ENCODE measurements at regions not wholly inside any gene's neighbourhood (a gene's known extent, or its start where the extent isn't known, plus 50 kb on each side); places are given as distances from the start of the nearest gene placed in this dataset.

DNA sequence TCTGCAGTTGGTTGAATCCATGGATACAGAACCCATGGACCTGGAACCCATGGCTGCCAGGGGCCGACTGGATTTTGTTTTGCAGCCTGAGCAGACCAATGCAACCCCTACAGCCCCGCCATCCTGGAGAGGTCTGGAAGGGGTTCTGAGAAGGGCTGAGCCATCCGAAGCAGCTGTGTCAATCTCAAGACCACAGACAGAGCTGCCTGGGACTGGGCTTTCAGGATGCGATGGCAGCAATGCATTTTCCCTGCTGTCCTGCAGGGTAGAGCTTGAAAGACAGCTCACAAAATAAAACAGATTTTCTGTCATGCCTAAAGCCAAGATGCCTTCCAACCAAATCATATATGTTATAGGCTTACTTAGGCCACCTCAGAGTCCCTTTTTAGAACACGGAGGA, 125.8 kb upstream of the NXT1 start:
- intact Hi-C loops (cut with DNase I) = no loop called here
- no peak for ATAC-seq (ENCODE audit: poor library complexity)
- DNase-seq = no peak

DNA sequence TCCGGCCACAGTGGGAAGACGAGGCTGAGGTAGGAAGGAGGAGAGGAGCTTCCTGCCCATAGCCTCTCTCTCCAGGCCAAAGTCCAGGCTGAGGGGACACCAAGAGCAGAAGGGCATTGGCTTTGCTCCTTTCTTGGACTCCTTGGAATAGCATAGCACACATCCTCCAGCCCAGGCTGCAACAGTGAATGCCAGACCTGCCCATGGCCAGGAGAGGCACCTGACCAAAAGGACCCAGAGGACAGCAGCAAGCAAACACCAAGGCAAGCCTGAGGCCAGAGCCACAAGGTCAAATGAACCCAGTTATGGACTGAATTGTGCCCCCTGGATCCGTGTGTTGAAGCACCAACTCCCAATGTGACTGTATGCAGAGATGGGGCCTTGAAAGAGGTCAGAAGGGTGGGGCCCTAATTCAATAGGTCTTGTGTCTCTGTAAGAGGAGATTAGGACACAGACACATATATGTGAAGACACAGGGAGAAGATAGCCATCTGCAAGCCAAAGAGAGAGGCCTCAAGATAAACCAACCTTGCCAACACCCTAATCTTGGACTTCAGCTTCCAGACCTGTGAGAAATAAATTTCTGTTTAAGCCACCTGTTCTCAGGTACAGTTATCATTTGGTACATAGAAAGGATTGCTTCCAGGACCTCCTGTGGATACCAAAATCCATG, 126.5 kb upstream of the NXT1 start:
- DNase-seq (no peak), ATAC-seq (ENCODE audit: poor library complexity) (no peak)
- intact Hi-C loops (cut with DNase I) = no loop called here

DNA sequence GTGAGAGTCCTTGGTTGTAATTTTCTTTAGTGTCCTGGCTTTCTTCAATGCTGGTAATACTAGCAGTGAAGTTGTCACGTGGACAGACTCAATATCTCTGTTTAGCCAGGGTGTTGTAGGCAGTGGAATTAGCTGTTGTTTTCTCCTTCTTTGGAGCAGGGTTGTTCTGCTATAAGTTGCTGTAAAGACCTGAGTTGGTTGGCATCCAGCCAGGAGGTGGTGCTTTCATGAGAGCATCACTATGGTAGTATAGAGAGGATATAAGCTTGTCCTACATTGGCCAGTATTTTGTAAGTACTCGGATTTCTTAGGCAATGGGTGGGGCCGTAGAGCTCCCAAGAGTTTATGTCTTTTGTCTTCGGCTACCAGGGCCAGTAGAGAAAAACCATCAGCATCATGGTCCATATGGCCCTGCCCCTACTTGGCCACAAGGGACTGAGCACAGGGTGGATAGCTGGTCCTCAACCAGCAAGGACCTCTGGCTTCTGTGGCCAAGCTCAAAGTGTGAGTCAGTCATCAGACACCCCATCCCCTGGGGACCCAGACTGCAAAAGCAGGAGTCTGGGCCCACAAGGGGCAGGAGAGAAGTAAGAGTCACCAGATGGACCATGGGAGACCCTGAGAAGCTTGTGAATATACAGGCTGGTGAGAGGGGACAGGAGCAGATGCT, 127.9 kb upstream of the NXT1 start:
- ATAC-seq (ENCODE audit: poor library complexity) (no peak), DNase-seq (no peak)
- intact Hi-C loops (cut with DNase I) = no loop called here

DNA sequence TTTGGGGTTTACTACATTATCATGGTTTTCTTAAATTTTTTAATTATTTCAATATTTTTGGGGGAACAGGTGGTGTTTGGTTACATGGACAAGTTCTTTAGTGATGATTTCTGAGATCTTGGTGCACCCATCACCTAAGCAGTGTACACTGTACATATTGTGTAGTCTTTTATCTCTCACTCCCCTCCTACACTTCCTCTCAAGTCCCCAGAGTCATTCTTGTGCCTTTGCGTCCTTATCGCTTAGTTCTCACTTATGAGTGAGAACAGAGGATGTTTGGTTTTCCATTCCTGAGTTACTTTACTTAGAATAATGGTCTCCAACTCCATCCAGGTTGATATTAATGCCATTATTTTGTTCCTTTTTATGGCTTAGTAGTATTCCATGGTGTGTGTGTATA, 130.9 kb upstream of the CD93 start:
- ATAC-seq (ENCODE audit: poor library complexity) = no peak
- DNase-seq = no peak
- intact Hi-C loops (cut with DNase I) = no loop called here

DNA sequence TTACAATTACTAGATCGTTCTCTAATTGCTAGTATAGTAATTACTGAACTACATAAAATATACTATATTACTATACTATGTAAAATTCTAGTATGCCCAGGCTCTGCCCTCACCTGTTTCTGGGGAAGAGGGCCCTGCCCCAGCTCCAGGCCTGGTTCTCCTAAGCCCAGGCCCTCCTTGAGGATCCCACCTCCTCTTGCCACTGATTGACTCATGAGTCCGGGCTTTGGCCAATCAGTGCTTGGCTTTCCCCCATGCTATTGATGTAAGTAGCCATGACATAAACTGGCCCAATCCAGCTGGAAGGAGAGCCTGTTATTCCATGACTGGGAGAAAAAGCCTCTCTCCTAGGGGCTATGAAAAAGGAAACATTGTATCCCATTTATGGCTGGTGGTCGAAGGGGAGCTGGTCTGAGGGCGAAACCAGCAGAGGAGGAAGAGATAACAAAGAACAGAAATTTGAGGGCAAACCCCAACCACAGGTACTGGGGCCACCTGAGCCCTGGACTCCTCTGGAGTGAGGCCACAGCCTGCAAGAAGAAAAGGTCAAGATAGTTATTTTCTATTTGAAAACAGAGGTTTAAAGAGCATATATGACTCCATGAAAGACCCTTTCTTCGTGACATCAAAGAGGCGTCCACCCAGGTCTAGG, 129.3 kb upstream of the CD93 start:
- DNase-seq = no peak
- intact Hi-C loops (cut with DNase I) = no loop called here
- no peak for ATAC-seq (ENCODE audit: poor library complexity)

DNA sequence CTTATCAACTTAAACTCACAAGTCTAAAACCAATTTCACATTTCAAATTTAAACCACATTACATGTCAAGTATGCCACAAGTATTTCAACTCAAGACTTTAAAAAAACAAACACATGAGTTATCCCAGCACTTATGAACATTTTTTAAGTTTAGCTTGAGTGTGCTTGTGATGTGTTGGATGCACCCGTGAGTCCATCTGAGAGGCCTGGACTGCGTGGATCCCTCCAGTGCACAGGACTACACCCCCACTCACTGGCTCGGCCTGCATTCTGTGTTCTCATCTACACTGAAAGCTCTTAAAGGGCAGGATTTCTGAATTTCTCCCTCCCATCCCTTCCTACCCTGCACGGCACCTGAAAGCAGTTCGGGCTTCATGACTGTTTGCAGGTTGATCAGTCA, 128.8 kb upstream of the CD93 start:
- ATAC-seq (ENCODE audit: poor library complexity) (no peak), DNase-seq (no peak)
- intact Hi-C loops (cut with DNase I) = no loop called here

DNA sequence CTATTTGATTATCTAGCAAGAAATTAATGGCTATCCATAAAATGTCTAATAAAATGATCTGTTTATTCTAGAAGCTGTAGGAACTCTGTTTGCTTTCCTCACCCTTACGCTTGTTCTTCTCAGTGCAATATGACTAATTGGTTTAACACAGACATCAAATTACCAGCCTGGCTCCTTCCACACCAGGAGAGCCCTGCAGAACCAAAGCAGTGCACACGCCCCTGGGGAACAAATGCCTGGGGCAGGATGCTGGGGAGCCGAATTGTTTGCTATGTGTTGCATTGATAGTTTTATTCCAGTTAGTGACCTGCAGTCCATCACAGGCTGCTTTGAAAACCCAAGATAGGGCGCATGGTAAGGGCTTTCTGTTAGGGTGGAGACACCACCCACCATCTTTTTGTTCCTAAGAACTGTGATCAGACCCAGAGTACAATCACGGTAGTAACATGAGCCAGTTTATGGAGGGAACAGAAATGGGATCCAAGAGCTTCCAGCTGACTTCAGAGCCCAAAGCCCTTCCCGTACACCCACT, 126.4 kb upstream of the CD93 start:
- intact Hi-C loops (cut with DNase I) = no loop called here
- DNase-seq (no peak), ATAC-seq (ENCODE audit: poor library complexity) (no peak)

DNA sequence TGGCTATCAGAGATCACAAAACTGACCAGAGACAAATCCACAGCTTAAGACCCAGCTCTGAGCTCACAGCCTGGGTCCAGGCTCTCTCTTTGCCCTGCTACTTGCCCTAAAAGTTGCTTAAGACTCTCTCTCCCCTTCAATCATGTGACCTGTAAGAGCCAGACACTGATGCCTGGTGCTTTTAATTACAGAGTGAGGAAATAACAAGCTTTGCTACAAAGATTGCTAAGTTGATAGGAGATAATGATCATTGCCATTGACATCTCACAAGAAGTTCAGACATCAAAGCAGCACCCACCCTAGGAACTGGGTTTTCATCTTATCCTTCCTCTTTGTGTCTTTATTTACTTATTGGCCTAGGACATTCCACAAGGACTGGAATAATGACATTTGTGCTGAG, 125.9 kb upstream of the CD93 start:
- no peak for ATAC-seq (ENCODE audit: poor library complexity)
- DNase-seq = no peak
- intact Hi-C loops (cut with DNase I) = no loop called here

DNA sequence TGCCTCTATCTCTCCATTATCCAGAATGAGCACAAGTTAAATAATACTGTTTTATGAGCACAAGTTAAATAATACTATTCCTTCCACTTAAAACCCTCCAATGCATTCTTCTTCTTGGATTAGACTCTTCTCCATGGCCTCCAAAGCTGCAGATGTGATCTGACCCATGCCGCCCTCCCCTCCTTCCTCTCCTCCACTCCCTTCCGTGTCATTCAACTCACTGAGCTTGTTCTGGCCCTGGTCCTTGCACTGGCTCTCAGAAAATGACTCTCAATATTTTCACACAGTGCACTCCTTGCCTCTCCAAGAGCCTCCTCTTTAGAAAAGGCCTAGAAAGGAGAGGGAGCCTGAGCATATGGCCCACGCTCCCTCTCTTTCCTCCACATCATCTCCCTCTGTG, 125.0 kb upstream of the CD93 start:
- ATAC-seq (ENCODE audit: poor library complexity) (no peak), DNase-seq (no peak)
- intact Hi-C loops (cut with DNase I) = no loop called here

DNA sequence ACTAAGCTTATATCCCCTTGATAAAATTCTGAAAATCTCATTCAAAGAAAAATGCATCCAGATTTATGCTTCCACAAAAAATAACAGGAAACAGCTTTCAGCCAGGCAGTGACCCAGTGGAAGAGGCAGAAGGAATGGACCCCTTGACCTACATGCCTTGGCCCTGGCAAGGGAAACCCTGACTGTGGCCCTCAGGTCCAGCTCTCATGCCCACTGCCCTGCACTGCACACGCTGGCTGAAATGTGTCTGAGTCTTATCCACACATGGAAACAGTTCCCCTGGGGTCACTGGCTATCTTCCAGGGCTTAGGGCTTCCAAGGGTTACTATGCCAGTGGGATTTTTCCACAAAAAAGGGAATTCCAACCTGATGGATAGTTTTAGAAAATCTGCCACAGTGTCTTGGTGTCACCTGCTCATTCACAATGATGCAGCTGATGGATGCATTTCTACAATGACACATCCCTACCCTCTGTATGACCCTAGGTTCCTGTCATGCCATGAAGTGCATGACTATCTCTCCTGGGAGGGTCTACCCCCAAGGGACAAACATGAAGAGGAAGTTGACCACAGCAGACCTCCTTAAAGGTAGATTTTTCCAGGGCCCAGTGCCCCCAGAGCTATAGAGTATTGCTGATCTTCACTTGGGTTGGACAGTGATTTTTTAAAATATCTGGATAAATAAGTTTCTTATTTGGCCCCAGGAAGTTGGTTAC, 121.9 kb upstream of the CD93 start:
- intact Hi-C loops (cut with DNase I) = loop anchor here (10.0 kb wide), 3 partner anchors 137 to 353 kb away; no protein-coding TSS in a partner anchor
- DNase-seq (no peak), ATAC-seq (ENCODE audit: poor library complexity) (no peak)

DNA sequence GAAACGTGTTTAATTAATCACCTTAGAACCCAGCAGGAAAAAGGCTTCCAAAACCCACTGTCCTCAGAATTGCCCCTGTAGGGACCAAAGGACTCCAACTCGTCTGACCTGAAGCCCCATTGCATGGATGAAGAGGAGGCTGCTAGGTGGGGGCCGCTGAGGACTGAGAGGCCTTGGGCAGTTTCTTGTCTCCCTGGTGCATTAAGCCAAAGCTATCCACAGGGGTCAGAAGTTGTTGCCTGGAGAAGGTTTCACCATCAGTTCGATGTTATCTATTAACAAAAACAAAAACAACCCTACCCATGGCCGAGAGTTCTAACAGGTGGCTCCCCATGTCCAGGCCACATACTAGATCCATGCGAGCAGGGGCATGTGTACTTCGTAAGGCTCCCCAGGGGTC, 120.9 kb upstream of the CD93 start:
- no peak for ATAC-seq (ENCODE audit: poor library complexity)

DNA sequence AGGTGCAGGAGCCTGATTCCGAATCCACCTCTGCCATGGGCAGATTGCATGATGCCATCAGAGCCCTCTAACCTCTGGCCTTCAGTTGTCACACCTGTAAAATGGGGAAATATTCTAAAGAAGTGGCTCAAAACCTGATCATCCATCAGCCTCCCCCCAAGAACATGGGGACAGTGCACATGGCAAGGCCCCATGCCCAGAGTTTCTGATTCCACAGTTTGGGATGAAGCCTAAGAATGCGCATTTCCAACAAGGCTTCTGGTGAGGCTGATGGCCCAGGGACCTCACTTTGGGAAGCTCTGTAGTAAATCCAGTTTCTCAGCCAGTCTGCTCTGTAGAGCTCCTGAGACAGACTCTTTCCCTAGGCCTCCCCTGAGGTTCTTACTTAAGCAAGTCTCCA, 119.9 kb upstream of the CD93 start:
- intact Hi-C loops (cut with DNase I) = loop anchor here (10.0 kb wide), 3 partner anchors 139 to 351 kb away; no protein-coding TSS in a partner anchor
- DNase-seq (no peak), ATAC-seq (ENCODE audit: poor library complexity) (no peak)

More for the DNA sequence above, 120.9 kb upstream of the CD93 start:
- no peak for DNase-seq
- intact Hi-C loops (cut with DNase I) = loop anchor here (10.0 kb wide), 3 partner anchors 138 to 352 kb away; no protein-coding TSS in a partner anchor

DNA sequence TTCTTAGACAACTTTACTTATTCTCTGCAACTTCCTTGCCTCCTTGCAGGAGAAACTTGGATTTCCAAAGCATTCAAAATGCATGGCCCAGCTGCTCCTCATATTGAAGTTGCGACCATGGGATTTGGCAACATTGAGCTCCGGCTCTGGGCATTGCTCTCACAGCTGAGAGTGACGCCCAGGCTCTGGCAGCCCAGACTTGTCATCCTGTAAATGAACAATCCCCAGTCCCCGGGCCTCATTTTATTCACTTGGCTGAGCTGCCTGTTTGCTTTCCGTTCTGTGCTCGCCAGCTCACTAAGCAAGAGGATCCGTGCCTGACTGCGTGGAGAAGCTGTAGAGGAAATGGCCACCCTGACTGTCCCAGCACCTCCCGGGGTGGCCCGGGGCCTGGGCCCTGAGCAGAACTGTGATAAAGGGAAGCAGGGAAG, 119.5 kb upstream of the CD93 start:
- intact Hi-C loops (cut with DNase I) = loop anchor here (10.0 kb wide), 3 partner anchors 139 to 351 kb away; no protein-coding TSS in a partner anchor
- DNase-seq (peak; percentile 90), ATAC-seq (ENCODE audit: poor library complexity) (peak; percentile 90)

DNA sequence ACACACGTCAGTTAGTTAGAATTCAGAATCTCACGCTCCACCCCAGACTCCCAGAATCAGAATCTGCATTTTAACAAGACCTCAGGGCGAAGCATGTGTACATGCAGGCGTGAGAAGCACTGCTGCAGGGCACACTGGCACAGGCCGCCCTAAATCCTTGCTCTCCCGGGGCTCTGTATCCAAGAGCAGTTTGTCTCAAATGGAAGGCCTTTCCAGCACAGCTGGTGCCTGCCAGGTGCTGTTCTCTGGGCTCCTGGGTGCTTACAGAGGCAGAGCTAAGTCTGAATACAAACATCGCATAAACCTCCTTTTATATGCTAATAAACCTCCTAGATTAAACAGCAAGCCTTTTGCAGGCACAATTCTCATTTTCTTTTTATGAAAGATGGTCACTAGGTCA, 119.1 kb upstream of the CD93 start:
- peak; percentile 22 for ATAC-seq (ENCODE audit: poor library complexity)
- intact Hi-C loops (cut with DNase I) = loop anchor here (10.0 kb wide), 3 partner anchors 140 to 350 kb away; no protein-coding TSS in a partner anchor
- DNase-seq = no peak

DNA sequence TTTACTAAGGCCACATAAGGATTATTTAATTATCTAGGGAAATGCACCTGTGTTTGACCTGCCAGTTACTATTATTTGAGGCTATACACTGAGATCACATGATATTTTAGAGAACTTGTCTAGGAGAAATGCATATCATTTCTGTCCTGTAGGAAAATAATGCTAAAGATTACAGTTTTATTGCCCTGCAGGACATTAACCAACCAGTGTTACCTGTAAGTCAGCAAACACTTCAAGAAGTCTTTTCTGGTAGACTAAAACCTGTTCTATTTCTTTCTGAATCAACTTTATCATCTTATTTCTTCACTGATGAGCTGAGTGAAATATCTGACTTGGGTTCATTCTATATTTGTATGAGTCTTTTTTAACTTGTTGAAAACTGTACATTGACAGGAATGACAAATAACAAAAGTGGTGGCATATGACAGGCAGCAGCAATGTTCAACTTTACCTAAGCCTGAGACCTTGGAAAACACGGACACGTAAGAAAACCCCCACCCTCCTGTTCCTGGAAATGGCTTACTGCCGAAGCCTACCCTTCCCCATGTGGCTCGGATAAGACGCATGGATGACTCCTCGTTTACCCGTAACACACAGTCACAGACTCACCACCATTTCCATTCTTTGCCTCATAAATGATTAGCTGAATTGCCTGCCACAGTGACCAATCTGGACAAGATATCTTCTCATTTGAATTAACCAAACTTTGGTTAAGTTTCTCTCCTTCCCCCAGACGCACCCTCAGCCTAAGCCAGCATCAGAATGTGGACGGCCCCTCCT, 118.0 kb upstream of the CD93 start:
- DNase-seq (no peak), ATAC-seq (ENCODE audit: poor library complexity) (no peak)
- intact Hi-C loops (cut with DNase I) = loop anchor here (10.0 kb wide), 3 partner anchors 141 to 349 kb away; no protein-coding TSS in a partner anchor

DNA sequence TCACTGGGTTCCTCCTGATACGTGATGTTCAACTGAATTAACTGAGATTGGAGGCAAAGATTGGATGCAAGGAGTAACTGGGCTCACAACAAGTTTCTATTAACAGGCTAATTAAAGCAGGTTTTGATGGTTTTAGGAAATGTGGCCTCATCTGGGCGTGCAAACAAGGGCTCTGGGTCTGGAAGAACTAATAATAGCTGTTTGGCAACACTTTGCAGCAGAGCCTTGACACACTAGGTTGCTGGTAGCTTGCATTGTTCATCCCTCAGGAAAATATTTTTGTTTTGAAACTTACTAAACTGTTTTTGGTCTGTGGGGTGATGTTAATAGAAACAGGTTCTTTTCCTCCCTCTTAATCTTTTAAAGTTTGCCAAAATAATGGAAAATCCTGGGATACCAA, 117.2 kb upstream of the CD93 start:
- no peak for DNase-seq
- peak; percentile 61 for ATAC-seq (ENCODE audit: poor library complexity)
- intact Hi-C loops (cut with DNase I) = loop anchor here (10.0 kb wide), 3 partner anchors 141 to 349 kb away; no protein-coding TSS in a partner anchor

DNA sequence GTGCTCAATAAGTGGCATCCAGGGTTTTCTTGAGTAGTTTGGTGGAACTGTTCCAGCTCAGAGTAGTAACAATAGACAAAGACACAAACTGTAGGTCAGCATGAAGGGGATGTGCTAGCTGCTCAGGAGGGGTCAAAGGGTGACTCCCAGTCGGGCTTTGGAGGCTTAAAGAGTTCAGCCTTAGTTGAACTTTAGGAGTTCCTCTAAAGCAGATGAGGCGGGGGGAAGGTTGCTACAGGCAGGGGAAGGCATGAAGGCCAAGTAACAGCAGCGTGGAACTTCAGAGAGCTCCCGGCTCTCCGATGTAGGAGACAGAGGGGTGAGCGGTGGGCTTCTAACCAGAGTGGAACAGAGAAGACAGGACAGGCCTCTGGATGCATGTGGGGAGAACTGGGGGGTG, 115.5 kb upstream of the CD93 start:
- intact Hi-C loops (cut with DNase I) = loop anchor here (10.0 kb wide), 3 partner anchors 143 to 347 kb away; no protein-coding TSS in a partner anchor
- ATAC-seq (ENCODE audit: poor library complexity) = no peak
- DNase-seq = no peak

DNA sequence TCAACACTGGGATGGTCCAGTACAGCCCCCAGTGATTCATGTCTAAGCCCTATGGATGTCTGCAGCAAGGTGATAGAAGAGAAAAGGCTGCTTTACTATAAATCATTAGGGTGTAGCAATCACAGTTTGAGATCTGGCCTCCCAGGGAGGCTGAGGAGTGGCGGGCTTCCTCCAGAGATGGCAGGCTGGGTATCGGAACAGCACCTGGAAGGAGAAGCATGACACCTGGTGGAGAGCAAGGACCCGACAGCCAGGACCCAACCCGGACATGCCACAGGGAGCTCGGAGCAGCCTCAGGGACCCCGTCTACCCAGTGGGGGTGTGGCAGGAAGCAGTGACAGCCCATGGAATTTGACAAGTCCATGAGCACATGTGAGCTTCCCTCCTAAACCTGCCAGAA, 114.8 kb upstream of the CD93 start:
- peak; percentile 54 for DNase-seq

More for the DNA sequence above, 114.8 kb upstream of the CD93 start:
- ATAC-seq (ENCODE audit: poor library complexity) = no peak
- intact Hi-C loops (cut with DNase I) = loop anchor here (10.0 kb wide), 3 partner anchors 144 to 346 kb away; no protein-coding TSS in a partner anchor

Measured in Right ventricle myocardium superior (tissue), 1 donor.